Midbrain (tissue), 1 donor: ENCODE measurements at regions not wholly inside any gene's neighbourhood (a gene's known extent, or its start where the extent isn't known, plus 50 kb on each side); places are given as distances from the start of the nearest gene placed in this dataset.

Experiments
- DNase-seq: peaks from one replicate; lab custom pipeline; 2025; lab: John Stamatoyannopoulos, UW

- DNase-seq = peak; percentile 34
Measured at GRCh38 chr17:72342627-72343527, 222.1 kb downstream of the SOX9 start.

GRCh38 chr17:72343911-72344310 lies 223.1 kb downstream of the SOX9 start:
- no peak for DNase-seq

- DNase-seq = no peak
Measured at GRCh38 chr17:72344613-72345012, 223.8 kb downstream of the SOX9 start.

GRCh38 chr17:72345088-72345487 lies 224.3 kb downstream of the SOX9 start:
- DNase-seq = no peak

DNA sequence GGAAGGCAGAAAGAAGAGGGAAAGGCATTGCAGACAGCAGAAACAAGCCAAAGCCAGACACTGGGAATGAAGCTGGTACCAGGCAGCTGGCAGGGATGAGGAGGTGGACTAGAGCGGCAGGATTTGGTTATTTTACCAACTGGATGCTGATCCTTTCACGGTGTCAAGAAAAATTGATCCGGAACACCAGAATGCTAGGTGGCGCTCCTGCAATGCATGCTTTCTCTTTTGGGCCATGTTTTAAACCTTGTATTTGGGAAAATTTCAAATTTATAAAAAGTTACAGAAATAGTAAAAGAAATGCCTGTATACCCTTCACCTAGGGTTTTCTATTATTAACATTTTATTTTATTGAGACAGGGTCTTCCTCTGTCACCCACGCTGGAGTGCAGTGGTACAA lies 224.7 kb downstream of the SOX9 start:
- DNase-seq = no peak

GRCh38 chr17:72346306-72346705 lies 225.5 kb downstream of the SOX9 start:
- no peak for DNase-seq

GRCh38 chr17:72349011-72349410 lies 228.2 kb downstream of the SOX9 start:
- no peak for DNase-seq

DNA sequence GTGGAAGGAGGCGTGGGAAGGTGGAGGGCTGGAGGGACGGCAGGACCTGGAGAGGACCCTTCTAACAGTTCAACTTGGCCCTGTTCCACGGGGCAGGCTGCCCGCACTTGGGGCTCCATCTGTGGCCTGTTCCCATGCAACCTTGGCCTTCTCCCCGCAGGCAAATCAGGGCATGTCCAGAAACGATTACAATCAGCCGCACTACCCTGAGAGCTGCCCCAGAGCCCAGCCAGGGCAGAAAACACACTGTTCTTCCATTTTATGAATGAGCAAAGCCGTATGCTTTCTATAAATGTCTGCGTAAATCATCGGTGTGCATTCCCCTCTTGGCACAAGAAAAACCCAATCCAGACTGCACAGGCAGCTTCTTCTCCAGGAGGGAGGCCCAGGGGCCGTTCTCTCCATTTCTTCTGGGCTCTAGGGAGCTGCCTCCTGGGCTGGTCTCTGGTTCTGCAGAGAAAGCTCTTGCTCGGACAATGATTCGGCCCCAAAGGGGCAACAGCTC lies 228.7 kb downstream of the SOX9 start:
- DNase-seq = no peak

GRCh38 chr17:72350073-72350472 lies 229.3 kb downstream of the SOX9 start:
- DNase-seq = no peak

DNA sequence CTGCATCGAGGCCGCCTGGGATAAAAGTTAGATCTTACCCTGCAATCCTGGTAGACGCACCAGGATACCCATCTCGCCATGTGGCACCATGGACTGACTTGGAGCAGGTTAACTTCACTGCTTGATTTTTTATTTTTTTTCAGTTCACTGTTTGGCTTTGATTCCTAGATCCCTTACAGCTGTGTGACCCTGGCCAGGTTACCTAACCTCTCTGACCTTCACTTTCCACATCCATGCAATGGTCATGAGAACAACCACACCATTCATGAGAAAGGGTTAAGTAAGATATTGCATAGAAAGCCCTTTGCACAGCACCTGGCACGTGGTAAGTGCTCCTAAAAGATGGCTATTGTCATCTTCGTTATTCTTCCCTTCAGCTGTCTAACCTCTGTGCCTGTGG lies 230.5 kb downstream of the SOX9 start:
- no peak for DNase-seq

DNA sequence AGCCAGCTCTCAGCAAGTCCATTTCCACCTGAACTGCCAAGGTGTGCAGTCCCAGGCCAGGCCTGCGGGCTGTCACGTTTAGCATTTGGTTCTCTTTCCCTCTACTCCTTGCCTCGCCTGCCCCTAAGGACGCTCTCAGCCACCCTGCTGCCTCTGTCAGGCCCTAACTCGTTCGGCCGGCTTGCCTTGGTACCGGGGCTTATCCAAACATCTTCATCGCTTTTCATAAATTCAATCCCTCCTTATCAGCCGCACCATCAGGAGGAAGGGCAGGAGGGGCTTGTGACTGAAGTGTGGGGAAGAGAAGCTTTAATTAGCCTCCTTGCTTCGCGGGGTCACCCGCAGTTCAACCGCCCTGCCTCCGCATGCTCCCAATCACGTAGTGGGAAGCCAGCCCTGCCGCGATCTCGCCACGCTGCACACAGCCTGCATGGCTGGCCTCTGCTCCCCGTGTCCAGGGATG lies 231.1 kb downstream of the SOX9 start:
- no peak for DNase-seq

GRCh38 chr17:72353502-72353901 lies 232.7 kb downstream of the SOX9 start:
- peak; percentile 14 for DNase-seq

- no peak for DNase-seq
Measured at GRCh38 chr17:72354071-72354470, 233.3 kb downstream of the SOX9 start.

DNA sequence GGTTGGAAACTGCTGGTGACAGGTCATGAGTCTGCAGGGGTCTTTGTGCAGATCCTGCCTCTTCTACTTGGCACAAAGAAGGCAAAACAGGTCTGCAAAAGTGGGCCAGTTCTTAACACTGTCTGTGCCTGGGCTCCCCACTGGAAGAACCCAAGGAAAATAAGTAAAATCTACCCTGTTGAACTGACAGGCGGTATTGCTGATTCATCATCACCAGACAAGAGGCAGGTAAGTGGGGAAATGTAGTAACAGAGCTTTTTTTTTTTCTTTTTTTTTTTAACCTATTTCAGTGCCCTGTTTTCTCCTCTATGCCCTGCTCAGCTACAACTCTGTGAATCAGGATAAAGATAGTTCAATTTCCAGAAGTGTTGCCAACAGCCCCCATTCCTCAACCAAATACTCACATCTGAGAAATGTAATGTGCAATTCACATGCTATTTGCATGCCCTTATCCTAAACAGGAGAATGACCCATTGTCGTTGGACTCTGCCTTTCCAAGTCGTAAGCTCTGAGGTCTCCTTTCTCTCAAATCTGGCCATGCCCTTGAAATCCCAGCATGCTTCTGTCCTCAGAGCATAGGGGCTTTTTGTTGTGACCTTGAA lies 237.0 kb downstream of the SOX9 start:
- no peak for DNase-seq

DNA sequence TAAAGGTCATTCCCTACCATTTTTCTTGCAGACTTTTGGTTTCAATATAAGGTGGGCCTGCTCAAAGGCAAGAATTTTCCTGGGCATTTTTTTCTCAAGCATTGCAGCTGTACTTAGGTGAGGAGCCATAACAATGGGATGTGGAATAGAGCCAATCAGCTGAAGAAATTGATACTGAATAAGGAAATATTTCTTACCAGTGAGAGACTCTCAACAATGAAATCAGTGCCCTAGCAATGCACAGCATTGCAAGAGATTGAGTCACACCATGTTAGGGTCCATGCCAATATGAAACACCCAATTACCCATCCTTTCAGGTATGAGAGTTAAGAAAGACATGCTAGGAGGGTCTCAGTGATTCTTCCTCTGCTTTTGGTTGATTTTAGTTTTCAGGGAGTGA lies 237.6 kb downstream of the SOX9 start:
- DNase-seq = no peak

GRCh38 chr17:72359274-72359673 lies 238.5 kb downstream of the SOX9 start:
- no peak for DNase-seq

DNA sequence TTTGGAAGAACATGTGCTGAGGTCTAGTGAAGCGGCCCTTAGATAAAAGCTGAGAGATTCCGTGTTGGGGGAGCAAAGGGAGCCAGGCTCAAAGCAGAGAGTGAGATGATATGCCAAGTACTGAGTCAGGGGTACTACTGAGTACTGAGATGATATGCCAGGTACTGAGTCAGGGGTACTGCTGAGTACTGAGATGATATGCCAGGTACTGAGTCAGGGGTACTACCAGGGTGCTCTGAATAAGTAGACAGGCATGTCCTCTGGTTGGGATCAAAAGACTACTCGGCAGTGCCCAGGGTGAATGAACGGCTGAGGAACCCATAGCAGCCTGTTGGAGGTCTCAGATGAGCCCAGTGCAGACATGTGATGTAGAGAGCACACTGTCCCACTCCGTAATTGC lies 239.0 kb downstream of the SOX9 start:
- DNase-seq = no peak

GRCh38 chr17:72360386-72360940 lies 239.6 kb downstream of the SOX9 start:
- DNase-seq = no peak

GRCh38 chr17:72361892-72362291 lies 241.1 kb downstream of the SOX9 start:
- DNase-seq = no peak

- no peak for DNase-seq
Measured at GRCh38 chr17:72362376-72363088, 241.7 kb downstream of the SOX9 start.

GRCh38 chr17:72363089-72363610 lies 242.3 kb downstream of the SOX9 start:
- DNase-seq = no peak

DNA sequence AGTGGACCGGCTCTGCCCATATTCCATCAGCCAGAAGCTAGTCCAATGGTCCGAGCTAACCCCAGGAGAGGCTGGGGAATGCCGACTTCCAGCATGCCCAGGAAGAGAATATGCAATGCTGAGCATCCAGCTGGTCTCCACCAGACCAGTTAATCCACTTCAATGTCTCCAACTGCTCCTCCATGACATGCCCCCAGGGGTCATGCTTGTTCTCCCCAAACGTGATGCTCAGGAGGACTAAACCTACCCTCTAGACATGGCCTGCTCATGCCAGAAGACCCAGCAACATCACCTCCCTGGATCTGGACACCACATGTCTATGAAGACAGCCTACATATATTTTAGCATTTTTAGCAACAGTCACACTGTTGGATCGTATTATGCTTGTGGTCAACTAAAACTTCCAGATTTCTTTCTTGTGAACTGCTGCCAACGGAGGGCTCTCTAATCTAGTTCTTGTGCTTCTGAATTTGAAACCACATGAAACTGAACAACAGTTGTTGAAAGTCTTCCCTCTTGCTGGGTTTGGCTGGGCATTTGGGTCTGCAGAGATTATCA lies 245.1 kb downstream of the SOX9 start:
- DNase-seq = no peak
